Activated gamma-delta T cell treated with anti-CD3 and anti-CD28 coated beads, Interleukin-2, amount 50 U/mL, for 16 hours (primary cell): ENCODE measurements at regions not wholly inside any gene's neighbourhood (a gene's known extent, or its start where the extent isn't known, plus 50 kb on each side); places are given as distances from the start of the nearest gene placed in this dataset.
"Not testable (repeated sequence)": the region's sequence is repeated elsewhere in the genome, so short reads cannot be mapped to it uniquely, and the experiment has no call there.

Source experiments
- DNase-seq: peaks from one replicate; pipeline ENCODE4 v3.0.0-alpha.2; 2020; ENCODE audit warnings: low read depth

- DNase-seq, result no peak
These were observed 72.0 kb upstream of the VKORC1L1 start for GRCh38 chr7:65800890-65801341.

- no peak for DNase-seq
These were observed 68.0 kb upstream of the VKORC1L1 start for GRCh38 chr7:65804887-65805286.

- DNase-seq, result not testable (repeated sequence)
These were observed 65.8 kb upstream of the VKORC1L1 start for GRCh38 chr7:65807067-65807466.

GRCh38 chr7:65809259-65809981, 63.5 kb upstream of the VKORC1L1 start:
- no peak for DNase-seq

- DNase-seq, result no peak
These were observed 62.9 kb upstream of the VKORC1L1 start for GRCh38 chr7:65809982-65810288.

GRCh38 chr7:65812281-65812680, 60.6 kb upstream of the VKORC1L1 start:
- no peak for DNase-seq

- DNase-seq, result not testable (repeated sequence)
These were observed 58.2 kb upstream of the VKORC1L1 start for GRCh38 chr7:65814556-65815167.

- DNase-seq, result no peak
These were observed 52.5 kb upstream of the VKORC1L1 start for GRCh38 chr7:65820287-65820950.
